ENCODE measurements at regions not wholly inside any gene's neighbourhood (a gene's known extent, or its start where the extent isn't known, plus 50 kb on each side); places are given as distances from the start of the nearest gene placed in this dataset.

- Histone ChIP-seq H3K4me1 (ENCODE audit: control insufficient read depth, insufficient read depth, low read length, poor library complexity, severe bottlenecking) (no peaks in the 10 kb centered on the region), H3K4me3 (ENCODE audit: insufficient read depth, low read depth, low read length, poor library complexity, severe bottlenecking) (no peak overlapping the region), H3K36me3 (ENCODE audit: control insufficient read depth, insufficient read depth, low read length) (no peaks in the 10 kb centered on the region), H3K27ac (ENCODE audit: insufficient read depth, low read length, poor library complexity, severe bottlenecking) (no peak overlapping the region), H3K27me3 (replicated peaks; ENCODE audit: control insufficient read depth, insufficient read depth, low read length, poor library complexity, severe bottlenecking) (no peaks in the 10 kb centered on the region), H3K9me3 (ENCODE audit: control insufficient read depth, low read length) (no peaks in the 10 kb centered on the region)
- no peak for DNase-seq
Observed at GRCh38 chr2:193584522-193584938, 1389.8 kb upstream of the TMEFF2 start.

DNA sequence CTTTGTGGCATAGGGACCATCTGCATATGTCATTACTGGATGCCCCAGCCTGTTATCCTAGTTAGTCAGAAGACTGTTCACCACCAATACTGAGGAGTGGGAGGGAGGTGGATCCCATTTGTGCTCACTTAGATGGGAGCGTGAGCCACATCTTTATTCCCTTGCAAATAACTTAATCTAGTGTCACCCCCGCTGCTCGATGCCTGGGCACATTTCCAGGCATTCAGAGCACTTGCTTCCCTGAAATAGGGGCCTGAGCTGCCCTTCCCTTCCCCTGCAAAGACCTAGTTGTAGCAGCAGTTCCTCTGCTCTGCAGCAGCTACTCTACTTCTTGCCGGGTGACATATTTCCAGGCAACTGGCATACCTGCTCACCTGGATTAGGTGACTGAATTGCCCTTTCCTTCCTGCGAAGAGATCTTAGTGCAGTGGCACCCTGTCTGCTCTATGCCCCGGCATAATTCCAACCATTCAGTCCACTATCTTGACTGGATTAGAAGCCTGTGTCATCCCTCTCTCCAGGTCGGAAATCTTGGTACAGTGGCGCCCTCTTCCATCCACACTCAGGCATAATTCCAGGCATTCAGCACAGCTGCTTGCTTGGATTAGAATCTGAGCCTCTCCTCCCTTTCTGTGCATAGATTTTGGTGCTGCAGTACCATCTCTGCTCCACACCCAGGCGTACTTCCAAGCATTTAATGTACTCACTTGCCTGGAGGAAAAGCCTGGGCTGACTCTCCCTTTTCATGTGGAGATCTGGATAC, 1389.1 kb upstream of the TMEFF2 start:
- H3K27ac ChIP-seq (ENCODE audit: insufficient read depth, low read length, poor library complexity, severe bottlenecking), result no peak overlapping the region
- H3K4me3 ChIP-seq (ENCODE audit: insufficient read depth, low read depth, low read length, poor library complexity, severe bottlenecking), result no peak overlapping the region
- no peak for DNase-seq
- H3K27me3 ChIP-seq (replicated peaks; ENCODE audit: control insufficient read depth, insufficient read depth, low read length, poor library complexity, severe bottlenecking), result no peaks in the 10 kb centered on the region
- H3K4me1 ChIP-seq (ENCODE audit: control insufficient read depth, insufficient read depth, low read length, poor library complexity, severe bottlenecking), result no peaks in the 10 kb centered on the region
- no peaks in the 10 kb centered on the region for H3K36me3 ChIP-seq (ENCODE audit: control insufficient read depth, insufficient read depth, low read length)
- no peaks in the 10 kb centered on the region for H3K9me3 ChIP-seq (ENCODE audit: control insufficient read depth, low read length)

DNA sequence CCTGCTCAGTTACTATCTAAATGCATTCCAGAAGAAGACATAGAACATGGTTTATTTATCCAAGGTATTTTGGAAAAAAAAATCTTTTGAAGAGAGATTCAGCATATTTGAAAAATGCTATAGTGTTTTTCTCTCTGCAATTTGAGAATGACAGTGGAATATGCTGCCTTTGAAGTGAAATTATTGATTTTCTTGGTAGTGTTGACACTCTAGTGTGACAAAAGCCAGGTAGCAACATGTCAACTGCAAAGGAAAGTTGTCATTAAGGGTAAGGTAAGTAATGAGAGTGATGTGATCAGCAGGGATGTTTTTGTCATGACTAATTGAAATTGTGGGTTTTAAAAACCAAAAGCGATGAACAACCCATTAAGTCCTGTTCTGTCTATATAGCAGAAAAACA, 1387.1 kb upstream of the TMEFF2 start:
- DNase-seq, result no peak
- H3K9me3 ChIP-seq (ENCODE audit: control insufficient read depth, low read length), result no peaks in the 10 kb centered on the region
- no peaks in the 10 kb centered on the region for H3K4me1 ChIP-seq (ENCODE audit: control insufficient read depth, insufficient read depth, low read length, poor library complexity, severe bottlenecking)
- no peaks in the 10 kb centered on the region for H3K27me3 ChIP-seq (replicated peaks; ENCODE audit: control insufficient read depth, insufficient read depth, low read length, poor library complexity, severe bottlenecking)
- no peaks in the 10 kb centered on the region for H3K36me3 ChIP-seq (ENCODE audit: control insufficient read depth, insufficient read depth, low read length)
- H3K27ac ChIP-seq (ENCODE audit: insufficient read depth, low read length, poor library complexity, severe bottlenecking), result no peak overlapping the region
- H3K4me3 ChIP-seq (ENCODE audit: insufficient read depth, low read depth, low read length, poor library complexity, severe bottlenecking), result no peak overlapping the region

GRCh38 chr2:193580176-193580950, 1385.6 kb upstream of the TMEFF2 start:
- no peaks in the 10 kb centered on the region for H3K27me3 ChIP-seq (replicated peaks; ENCODE audit: control insufficient read depth, insufficient read depth, low read length, poor library complexity, severe bottlenecking)
- H3K9me3 ChIP-seq (ENCODE audit: control insufficient read depth, low read length), result no peaks in the 10 kb centered on the region
- H3K27ac ChIP-seq (ENCODE audit: insufficient read depth, low read length, poor library complexity, severe bottlenecking), result no peak overlapping the region
- no peaks in the 10 kb centered on the region for H3K36me3 ChIP-seq (ENCODE audit: control insufficient read depth, insufficient read depth, low read length)
- no peaks in the 10 kb centered on the region for H3K4me1 ChIP-seq (ENCODE audit: control insufficient read depth, insufficient read depth, low read length, poor library complexity, severe bottlenecking)
- no peak for DNase-seq
- no peak overlapping the region for H3K4me3 ChIP-seq (ENCODE audit: insufficient read depth, low read depth, low read length, poor library complexity, severe bottlenecking)

GRCh38 chr2:193566886-193567285, 1372.2 kb upstream of the TMEFF2 start:
- Histone ChIP-seq H3K4me1 (ENCODE audit: control insufficient read depth, insufficient read depth, low read length, poor library complexity, severe bottlenecking) (no peaks in the 10 kb centered on the region), H3K36me3 (ENCODE audit: control insufficient read depth, insufficient read depth, low read length) (no peaks in the 10 kb centered on the region), H3K27ac (ENCODE audit: insufficient read depth, low read length, poor library complexity, severe bottlenecking) (no peak overlapping the region), H3K27me3 (replicated peaks; ENCODE audit: control insufficient read depth, insufficient read depth, low read length, poor library complexity, severe bottlenecking) (no peaks in the 10 kb centered on the region), H3K4me3 (ENCODE audit: insufficient read depth, low read depth, low read length, poor library complexity, severe bottlenecking) (no peak overlapping the region), H3K9me3 (ENCODE audit: control insufficient read depth, low read length) (no peaks in the 10 kb centered on the region)
- no peak for DNase-seq

DNA sequence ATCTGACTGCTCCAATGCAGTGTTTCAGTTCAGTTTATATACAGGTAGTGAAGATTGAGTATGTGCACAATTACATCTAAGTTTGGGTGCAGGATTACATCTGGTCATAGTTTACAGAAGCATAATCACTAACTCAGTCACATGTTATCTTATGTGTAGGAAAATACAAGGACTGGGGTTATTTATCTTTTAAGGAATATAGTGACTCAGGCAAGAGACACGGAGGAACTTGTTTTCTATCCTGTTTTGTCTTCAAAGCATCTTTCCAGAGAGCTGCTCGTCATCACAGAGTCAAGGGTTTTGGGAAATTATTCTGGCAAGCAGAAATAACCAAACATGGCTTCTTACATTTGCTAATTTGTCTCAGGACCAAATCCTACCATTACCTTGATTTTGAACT, 1371.5 kb upstream of the TMEFF2 start:
- Histone ChIP-seq H3K27me3 (replicated peaks; ENCODE audit: control insufficient read depth, insufficient read depth, low read length, poor library complexity, severe bottlenecking) (no peaks in the 10 kb centered on the region), H3K4me1 (ENCODE audit: control insufficient read depth, insufficient read depth, low read length, poor library complexity, severe bottlenecking) (no peaks in the 10 kb centered on the region), H3K9me3 (ENCODE audit: control insufficient read depth, low read length) (no peaks in the 10 kb centered on the region), H3K27ac (ENCODE audit: insufficient read depth, low read length, poor library complexity, severe bottlenecking) (no peak overlapping the region), H3K4me3 (ENCODE audit: insufficient read depth, low read depth, low read length, poor library complexity, severe bottlenecking) (no peak overlapping the region), H3K36me3 (ENCODE audit: control insufficient read depth, insufficient read depth, low read length) (no peaks in the 10 kb centered on the region)
- DNase-seq, result no peak

DNA sequence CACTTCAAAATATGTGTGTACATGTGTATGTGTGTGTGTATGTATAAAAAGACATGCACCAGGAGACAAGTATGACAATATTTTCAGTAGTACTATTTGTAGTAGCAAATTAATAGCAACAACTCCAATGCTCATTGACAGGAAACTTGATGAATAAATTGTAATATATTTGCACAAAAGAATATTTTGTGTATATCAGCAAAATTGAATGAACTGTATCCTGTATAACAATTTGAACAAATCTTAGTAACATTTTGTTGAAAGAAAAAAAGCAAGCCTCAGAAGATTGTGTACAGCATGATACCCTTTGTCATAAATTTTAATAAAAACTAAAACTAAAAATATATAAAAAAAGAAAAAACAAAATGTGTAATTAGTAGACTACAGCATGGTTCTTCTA, 1367.3 kb upstream of the TMEFF2 start:
- no peaks in the 10 kb centered on the region for H3K9me3 ChIP-seq (ENCODE audit: control insufficient read depth, low read length)
- H3K27me3 ChIP-seq (replicated peaks; ENCODE audit: control insufficient read depth, insufficient read depth, low read length, poor library complexity, severe bottlenecking), result no peaks in the 10 kb centered on the region
- H3K4me3 ChIP-seq (ENCODE audit: insufficient read depth, low read depth, low read length, poor library complexity, severe bottlenecking), result no peak overlapping the region
- no peaks in the 10 kb centered on the region for H3K36me3 ChIP-seq (ENCODE audit: control insufficient read depth, insufficient read depth, low read length)
- no peaks in the 10 kb centered on the region for H3K4me1 ChIP-seq (ENCODE audit: control insufficient read depth, insufficient read depth, low read length, poor library complexity, severe bottlenecking)
- no peak overlapping the region for H3K27ac ChIP-seq (ENCODE audit: insufficient read depth, low read length, poor library complexity, severe bottlenecking)
- no peak for DNase-seq

DNA sequence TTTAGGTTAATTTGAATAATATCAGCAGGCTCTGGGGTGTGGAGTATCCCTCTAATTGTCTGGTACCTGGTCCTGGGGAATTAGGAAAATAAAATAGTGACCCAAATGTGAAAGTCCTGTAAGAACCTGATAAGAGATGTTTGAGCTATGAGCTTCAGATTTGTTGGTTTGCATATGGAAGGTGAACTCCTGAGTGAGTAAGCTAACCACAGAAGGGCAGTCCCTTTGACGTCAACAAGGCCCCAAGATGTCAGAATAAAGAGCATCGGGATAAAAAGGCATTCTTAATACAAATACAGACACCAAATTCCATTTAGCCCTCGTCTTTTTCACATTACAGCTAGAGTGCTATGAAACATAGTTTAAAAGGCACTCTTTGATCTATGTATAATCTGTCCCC, 1366.3 kb upstream of the TMEFF2 start:
- Histone ChIP-seq H3K27me3 (replicated peaks; ENCODE audit: control insufficient read depth, insufficient read depth, low read length, poor library complexity, severe bottlenecking) (no peaks in the 10 kb centered on the region), H3K4me3 (ENCODE audit: insufficient read depth, low read depth, low read length, poor library complexity, severe bottlenecking) (no peak overlapping the region), H3K27ac (ENCODE audit: insufficient read depth, low read length, poor library complexity, severe bottlenecking) (no peak overlapping the region), H3K9me3 (ENCODE audit: control insufficient read depth, low read length) (no peaks in the 10 kb centered on the region), H3K4me1 (ENCODE audit: control insufficient read depth, insufficient read depth, low read length, poor library complexity, severe bottlenecking) (no peaks in the 10 kb centered on the region), H3K36me3 (ENCODE audit: control insufficient read depth, insufficient read depth, low read length) (no peaks in the 10 kb centered on the region)
- DNase-seq, result no peak

DNA sequence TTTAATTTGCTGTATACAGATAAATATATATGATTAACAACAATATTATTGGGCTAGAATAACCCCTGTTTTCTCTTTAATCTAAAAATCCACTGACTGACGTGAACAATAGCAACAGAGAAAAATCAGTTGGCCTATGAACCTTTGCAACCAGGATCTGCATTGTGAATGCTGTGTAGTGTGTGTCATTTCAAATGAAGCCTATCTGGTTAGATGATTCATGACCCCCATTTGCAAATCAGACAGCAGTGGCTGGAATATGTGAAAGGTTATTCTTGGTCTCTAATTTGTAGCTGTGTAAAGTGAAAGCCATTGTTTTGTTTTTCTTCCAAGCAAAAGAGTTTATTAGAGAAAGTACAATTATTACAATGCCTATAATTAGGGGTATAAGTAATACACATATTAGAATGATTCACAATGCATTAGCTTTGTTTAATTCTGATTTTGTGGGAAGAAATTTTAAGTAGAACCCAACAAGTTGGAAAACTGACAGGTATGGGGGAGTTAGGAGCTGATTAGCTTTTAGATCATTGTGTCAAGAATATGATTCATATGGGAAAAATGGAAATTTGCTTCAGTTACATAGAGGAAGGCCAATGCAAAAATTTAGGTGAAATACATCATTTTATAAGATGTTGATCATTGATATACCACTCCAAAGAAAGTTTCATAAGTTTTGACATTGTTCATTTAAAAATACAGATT, 1362.2 kb upstream of the TMEFF2 start:
- Histone ChIP-seq H3K4me3 (ENCODE audit: insufficient read depth, low read depth, low read length, poor library complexity, severe bottlenecking) (no peak overlapping the region), H3K9me3 (ENCODE audit: control insufficient read depth, low read length) (no peaks in the 10 kb centered on the region), H3K36me3 (ENCODE audit: control insufficient read depth, insufficient read depth, low read length) (no peaks in the 10 kb centered on the region), H3K4me1 (ENCODE audit: control insufficient read depth, insufficient read depth, low read length, poor library complexity, severe bottlenecking) (no peaks in the 10 kb centered on the region), H3K27me3 (replicated peaks; ENCODE audit: control insufficient read depth, insufficient read depth, low read length, poor library complexity, severe bottlenecking) (no peaks in the 10 kb centered on the region), H3K27ac (ENCODE audit: insufficient read depth, low read length, poor library complexity, severe bottlenecking) (no peak overlapping the region)
- no peak for DNase-seq

GRCh38 chr2:193549661-193550060, 1354.9 kb upstream of the TMEFF2 start:
- Histone ChIP-seq H3K4me1 (ENCODE audit: control insufficient read depth, insufficient read depth, low read length, poor library complexity, severe bottlenecking) (no peaks in the 10 kb centered on the region), H3K27me3 (replicated peaks; ENCODE audit: control insufficient read depth, insufficient read depth, low read length, poor library complexity, severe bottlenecking) (no peaks in the 10 kb centered on the region), H3K9me3 (ENCODE audit: control insufficient read depth, low read length) (no peaks in the 10 kb centered on the region), H3K36me3 (ENCODE audit: control insufficient read depth, insufficient read depth, low read length) (no peaks in the 10 kb centered on the region), H3K4me3 (ENCODE audit: insufficient read depth, low read depth, low read length, poor library complexity, severe bottlenecking) (no peak overlapping the region), H3K27ac (ENCODE audit: insufficient read depth, low read length, poor library complexity, severe bottlenecking) (no peak overlapping the region)
- no peak for DNase-seq
